Activated CD4-positive, alpha-beta T cell treated with anti-CD3 and anti-CD28 coated beads, Interleukin-2, amount 50 U/mL, for 24 hours (primary cell): ENCODE measurements at regions not wholly inside any gene's neighbourhood (a gene's known extent, or its start where the extent isn't known, plus 50 kb on each side); places are given as distances from the start of the nearest gene placed in this dataset.

ENCODE experiments used
- DNase-seq, 2 donors: peaks; one replicate each; pipeline ENCODE4 v3.0.0-alpha.2; 2020; ENCODE audit warnings: low read depth in 1 of 2, low spot score in 1 of 2

GRCh38 chr5:51273021-51273420 lies 110.2 kb upstream of the ISL1 start:
- DNase-seq, result no peak

- DNase-seq, result no peak
Measured at GRCh38 chr5:51273871-51274270, 109.4 kb upstream of the ISL1 start.

- no peak for DNase-seq
Measured at GRCh38 chr5:51275428-51275827, 107.8 kb upstream of the ISL1 start.

- DNase-seq, result no peak
Measured at GRCh38 chr5:51276250-51276649, 107.0 kb upstream of the ISL1 start.

- no peak for DNase-seq
Measured at GRCh38 chr5:51278539-51278938, 104.7 kb upstream of the ISL1 start.

GRCh38 chr5:51279983-51280706 lies 103.1 kb upstream of the ISL1 start:
- no peak for DNase-seq

- no peak for DNase-seq
Measured at GRCh38 chr5:51286046-51286445, 97.2 kb upstream of the ISL1 start.

GRCh38 chr5:51302343-51302742 lies 80.9 kb upstream of the ISL1 start:
- no peak for DNase-seq

GRCh38 chr5:51326844-51327243 lies 56.4 kb upstream of the ISL1 start:
- DNase-seq, result no peak
